ENCODE measurements at regions not wholly inside any gene's neighbourhood (a gene's known extent, or its start where the extent isn't known, plus 50 kb on each side); places are given as distances from the start of the nearest gene placed in this dataset.

DNA sequence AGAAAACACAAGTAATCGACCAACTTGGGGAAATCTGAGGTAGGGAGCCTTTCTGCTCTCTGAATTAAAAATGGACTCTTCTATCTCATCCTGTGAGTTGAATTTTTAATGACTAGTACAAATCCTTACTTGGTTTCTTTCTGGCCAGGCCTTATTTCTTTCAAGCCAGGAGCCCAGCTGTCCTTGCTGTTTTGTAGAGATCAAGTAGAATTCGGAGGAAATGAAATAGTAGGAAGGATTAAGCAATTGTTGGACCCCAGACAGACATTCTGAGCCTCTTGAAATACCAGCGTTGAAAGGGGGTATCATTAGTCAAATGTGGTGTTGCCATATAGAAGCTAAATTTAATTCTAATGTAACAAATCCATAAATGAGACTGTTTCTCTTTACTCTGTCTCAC lies 53.7 kb upstream of the SMIM15 start:
- 64% methylated on average over 3 of the region's 3 CpGs for WGBS

DNA sequence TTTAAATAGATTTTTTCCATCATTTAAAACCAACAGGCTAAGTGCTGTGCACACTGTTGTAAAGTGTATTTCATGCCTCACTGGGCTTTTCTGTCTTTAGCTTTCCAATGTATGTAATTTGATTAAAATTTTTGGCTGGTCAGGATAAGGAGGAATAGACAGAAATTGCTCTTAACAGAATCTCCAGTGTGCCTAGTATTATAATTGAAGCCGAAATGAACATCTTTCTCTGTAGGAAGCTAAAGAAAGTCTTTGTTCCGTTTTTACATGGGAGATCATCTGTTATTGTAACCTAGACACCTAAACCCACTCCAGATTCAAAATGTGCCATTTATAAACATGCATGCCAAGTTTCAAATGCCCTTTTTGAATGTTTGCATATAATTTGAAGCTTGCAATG lies 54.5 kb upstream of the SMIM15 start:
- no peak for DNase-seq (ENCODE audit: low spot score in 2 of 2)
- H3K27me3 ChIP-seq = no peaks in the 10 kb centered on the region
- H3K4me1 ChIP-seq = no peaks in the 10 kb centered on the region
- no peak overlapping the region for H3K27ac ChIP-seq
- TF ChIP-seq POLR2AphosphoS5 (IDR thresholded peaks at IDR 0.05) (no peak), EP300 (IDR thresholded peaks at IDR 0.05) (no peak), POLR2A (IDR thresholded peaks at IDR 0.05) (no peak)
- TF ChIP-seq, protein P1, sequence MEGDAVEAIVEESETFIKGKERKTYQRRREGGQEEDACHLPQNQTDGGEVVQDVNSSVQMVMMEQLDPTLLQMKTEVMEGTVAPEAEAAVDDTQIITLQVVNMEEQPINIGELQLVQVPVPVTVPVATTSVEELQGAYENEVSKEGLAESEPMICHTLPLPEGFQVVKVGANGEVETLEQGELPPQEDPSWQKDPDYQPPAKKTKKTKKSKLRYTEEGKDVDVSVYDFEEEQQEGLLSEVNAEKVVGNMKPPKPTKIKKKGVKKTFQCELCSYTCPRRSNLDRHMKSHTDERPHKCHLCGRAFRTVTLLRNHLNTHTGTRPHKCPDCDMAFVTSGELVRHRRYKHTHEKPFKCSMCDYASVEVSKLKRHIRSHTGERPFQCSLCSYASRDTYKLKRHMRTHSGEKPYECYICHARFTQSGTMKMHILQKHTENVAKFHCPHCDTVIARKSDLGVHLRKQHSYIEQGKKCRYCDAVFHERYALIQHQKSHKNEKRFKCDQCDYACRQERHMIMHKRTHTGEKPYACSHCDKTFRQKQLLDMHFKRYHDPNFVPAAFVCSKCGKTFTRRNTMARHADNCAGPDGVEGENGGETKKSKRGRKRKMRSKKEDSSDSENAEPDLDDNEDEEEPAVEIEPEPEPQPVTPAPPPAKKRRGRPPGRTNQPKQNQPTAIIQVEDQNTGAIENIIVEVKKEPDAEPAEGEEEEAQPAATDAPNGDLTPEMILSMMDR (IDR thresholded peaks at IDR 0.05) = no peak
- H3K36me3 ChIP-seq = no peaks in the 10 kb centered on the region
- WGBS = 86% methylated on average over 2 of the region's 2 CpGs
- peaks cover 4% of the 10 kb centered on the region for H3K9me3 ChIP-seq
- no peak overlapping the region for H3K4me3 ChIP-seq

More for the DNA sequence above, 53.7 kb upstream of the SMIM15 start:
- H3K4me3 ChIP-seq = no peak overlapping the region
- H3K27ac ChIP-seq = no peak overlapping the region
- TF ChIP-seq POLR2A (IDR thresholded peaks at IDR 0.05) (no peak), POLR2AphosphoS5 (IDR thresholded peaks at IDR 0.05) (no peak), EP300 (IDR thresholded peaks at IDR 0.05) (no peak)
- TF ChIP-seq, protein P1 (IDR thresholded peaks at IDR 0.05) = no peak
- DNase-seq (ENCODE audit: low spot score in 2 of 2) = no peak
- H3K9me3 ChIP-seq = no peaks in the 10 kb centered on the region
- no peaks in the 10 kb centered on the region for H3K27me3 ChIP-seq
- no peaks in the 10 kb centered on the region for H3K4me1 ChIP-seq
- H3K36me3 ChIP-seq = no peaks in the 10 kb centered on the region

DNA sequence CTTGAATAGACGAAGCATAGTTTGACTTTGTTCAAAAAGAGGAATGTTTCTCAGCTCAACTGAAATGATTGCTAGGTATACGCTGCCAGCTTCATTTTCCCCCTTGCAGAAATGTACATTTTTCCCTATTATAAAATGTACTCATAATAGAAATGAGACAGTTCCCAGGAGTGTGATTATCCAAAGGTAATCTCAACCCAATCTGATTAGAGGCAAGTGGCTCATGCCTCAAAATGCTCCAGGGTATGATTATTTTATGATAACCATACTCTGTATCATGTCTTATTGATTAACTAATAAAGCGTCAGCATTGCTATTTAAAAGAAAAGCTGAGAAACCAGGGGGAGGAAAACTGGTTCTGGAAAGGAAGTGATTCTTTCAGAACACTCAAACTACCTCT lies 54.9 kb upstream of the SMIM15 start:
- peaks cover 4% of the 10 kb centered on the region for H3K9me3 ChIP-seq
- whole genome bisulfite sequencing = 74% methylated on average over 3 of the region's 3 CpGs
- no peak overlapping the region for H3K4me3 ChIP-seq
- H3K27ac ChIP-seq = no peak overlapping the region
- TF ChIP-seq POLR2A (IDR thresholded peaks at IDR 0.05) (no peak), EP300 (IDR thresholded peaks at IDR 0.05) (no peak), POLR2AphosphoS5 (IDR thresholded peaks at IDR 0.05) (no peak)
- TF ChIP-seq, protein P1 (IDR thresholded peaks at IDR 0.05) = no peak
- no peaks in the 10 kb centered on the region for H3K27me3 ChIP-seq
- no peak for DNase-seq (ENCODE audit: low spot score in 2 of 2)
- no peaks in the 10 kb centered on the region for H3K36me3 ChIP-seq
- no peaks in the 10 kb centered on the region for H3K4me1 ChIP-seq

DNA sequence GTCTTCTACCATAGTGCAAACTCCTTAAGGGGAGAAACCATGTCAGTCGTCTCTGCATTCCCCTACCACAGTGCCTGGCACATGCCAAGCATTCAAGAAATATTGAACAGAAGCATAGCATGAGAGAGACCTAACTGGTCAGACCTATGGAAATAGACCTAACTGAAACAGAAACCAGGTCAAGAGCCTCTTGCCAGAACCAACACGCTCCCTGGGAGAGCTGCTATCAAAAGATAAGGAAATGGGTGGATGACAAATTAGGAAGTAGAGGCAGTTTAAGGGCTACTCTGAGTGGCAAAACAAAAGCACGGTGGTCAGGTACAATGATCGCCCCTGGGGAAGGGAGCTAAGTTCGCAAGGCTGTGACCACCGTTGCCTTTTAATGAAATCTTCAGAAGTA lies 66.0 kb upstream of the SMIM15 start:
- Histone ChIP-seq H3K27ac (no peak overlapping the region), H3K36me3 (no peaks in the 10 kb centered on the region), H3K4me3 (no peak overlapping the region), H3K4me1 (peaks cover 6% of the 10 kb centered on the region), H3K9me3 (no peaks in the 10 kb centered on the region), H3K27me3 (no peaks in the 10 kb centered on the region)
- TF ChIP-seq EP300 (IDR thresholded peaks at IDR 0.05) (no peak), POLR2AphosphoS5 (IDR thresholded peaks at IDR 0.05) (no peak), POLR2A (IDR thresholded peaks at IDR 0.05) (no peak)
- TF ChIP-seq, protein P1 (IDR thresholded peaks at IDR 0.05) = no peak
- no peak for DNase-seq (ENCODE audit: low spot score in 2 of 2)
- WGBS = 68% methylated on average over 6 of the region's 6 CpGs

DNA sequence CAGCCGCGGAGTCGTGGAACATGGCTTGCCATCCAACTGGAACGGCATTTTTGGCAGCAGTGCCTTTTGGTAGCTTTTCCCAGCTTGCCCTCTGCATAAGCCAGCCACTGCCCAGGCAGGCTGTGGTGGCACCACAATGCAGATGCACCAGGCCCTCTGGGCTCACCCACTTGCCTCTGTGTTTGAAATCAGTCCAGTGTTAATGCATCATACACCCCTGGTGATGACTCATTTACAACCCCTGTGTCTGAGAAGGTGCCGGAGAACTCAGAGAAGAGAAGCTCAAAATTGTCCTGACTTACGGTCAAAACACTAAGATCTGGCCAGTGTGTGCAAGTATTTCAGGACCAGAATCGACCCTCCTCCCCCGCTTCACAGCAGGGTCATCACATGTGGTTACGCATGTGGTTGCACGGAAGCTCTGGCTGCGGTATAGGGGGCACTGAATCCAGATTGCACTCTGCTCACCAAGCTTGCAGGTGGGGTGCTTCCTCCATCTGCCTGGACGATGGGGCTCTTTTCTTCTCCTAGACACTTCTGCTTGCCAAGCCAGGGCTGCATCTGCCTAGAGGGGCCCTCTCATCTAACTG lies 66.5 kb upstream of the SMIM15 start:
- no peak overlapping the region for H3K4me3 ChIP-seq
- peaks cover 6% of the 10 kb centered on the region for H3K4me1 ChIP-seq
- no peaks in the 10 kb centered on the region for H3K9me3 ChIP-seq
- TF ChIP-seq EP300 (IDR thresholded peaks at IDR 0.05) = no peak
- no peak for TF ChIP-seq POLR2A (IDR thresholded peaks at IDR 0.05)
- no peak for TF ChIP-seq POLR2AphosphoS5 (IDR thresholded peaks at IDR 0.05)
- TF ChIP-seq, protein P1 (IDR thresholded peaks at IDR 0.05) = no peak
- no peaks in the 10 kb centered on the region for H3K36me3 ChIP-seq
- no peak overlapping the region for H3K27ac ChIP-seq
- DNase-seq (ENCODE audit: low spot score in 2 of 2) = no peak
- no peaks in the 10 kb centered on the region for H3K27me3 ChIP-seq
- WGBS = 69% methylated on average over 11 of the region's 12 CpGs
